NCI-H1105 (cell line): ENCODE measurements at regions not wholly inside any gene's neighbourhood (a gene's known extent, or its start where the extent isn't known, plus 50 kb on each side); places are given as distances from the start of the nearest gene placed in this dataset.
"Not testable (repeated sequence)": the region's sequence is repeated elsewhere in the genome, so short reads cannot be mapped to it uniquely, and the experiment has no call there.

Source experiments
- DNase-seq: peaks from one replicate; lab custom pipeline; 2025; lab: John Stamatoyannopoulos, UW

DNA sequence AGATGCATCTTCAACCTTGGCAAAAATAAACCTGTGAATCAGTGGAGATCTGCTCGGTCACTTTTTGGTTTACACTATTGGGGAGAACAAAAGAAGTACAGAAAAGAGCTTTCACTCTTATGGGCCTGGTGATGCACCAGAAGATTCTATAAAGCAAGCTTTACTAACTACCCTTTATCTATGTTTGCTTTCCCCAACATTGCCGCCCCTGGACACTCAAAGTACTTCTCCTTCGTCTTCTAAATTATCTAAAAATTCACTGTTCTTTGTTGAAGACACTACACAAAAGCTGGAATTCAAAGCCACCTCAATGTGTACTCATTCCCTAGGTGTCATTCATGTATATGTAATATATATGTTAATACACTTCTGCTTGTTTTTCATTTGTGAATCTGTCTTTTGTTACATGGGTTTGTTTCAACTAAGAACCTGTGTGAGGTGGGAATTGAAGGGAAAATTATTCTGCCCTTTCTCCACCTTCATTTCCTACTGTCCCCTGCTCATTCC lies 97.9 kb upstream of the BTN3A2 start:
- DNase-seq = no peak

DNA sequence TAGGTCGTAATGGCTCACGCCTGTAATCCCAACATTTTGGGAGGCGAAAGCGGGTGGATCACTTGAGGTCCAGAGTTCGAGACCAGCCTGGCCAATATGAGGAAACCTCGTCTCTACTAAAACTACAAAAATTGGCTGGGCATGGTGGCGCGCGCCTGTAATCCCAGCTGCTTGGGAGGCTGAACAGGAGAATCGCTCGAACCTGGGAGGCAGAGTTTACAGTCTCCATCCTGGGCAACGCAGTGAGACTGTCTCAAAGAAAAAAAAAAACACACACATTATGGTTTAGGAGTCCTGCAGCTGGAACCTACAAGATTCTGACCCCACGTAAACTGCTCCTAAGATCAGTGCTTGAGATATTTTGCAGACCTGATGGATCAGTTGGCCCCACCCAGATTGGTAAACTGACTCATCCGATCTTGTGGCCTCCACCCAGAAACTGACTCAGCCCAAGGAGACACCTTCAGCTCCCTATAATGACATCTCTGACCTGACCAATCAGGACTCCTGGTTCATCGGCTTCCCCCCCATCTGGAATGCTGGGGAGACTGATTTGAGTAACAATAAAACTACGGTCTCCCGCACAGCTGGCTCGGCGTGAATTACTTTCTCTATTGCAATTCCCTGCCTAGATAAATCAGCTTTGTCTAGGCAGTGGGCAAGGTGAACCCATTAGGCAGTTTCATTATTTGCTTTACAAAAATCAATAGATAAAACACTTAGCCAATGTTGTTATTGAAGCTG lies 96.2 kb upstream of the BTN3A2 start:
- no peak for DNase-seq

DNA sequence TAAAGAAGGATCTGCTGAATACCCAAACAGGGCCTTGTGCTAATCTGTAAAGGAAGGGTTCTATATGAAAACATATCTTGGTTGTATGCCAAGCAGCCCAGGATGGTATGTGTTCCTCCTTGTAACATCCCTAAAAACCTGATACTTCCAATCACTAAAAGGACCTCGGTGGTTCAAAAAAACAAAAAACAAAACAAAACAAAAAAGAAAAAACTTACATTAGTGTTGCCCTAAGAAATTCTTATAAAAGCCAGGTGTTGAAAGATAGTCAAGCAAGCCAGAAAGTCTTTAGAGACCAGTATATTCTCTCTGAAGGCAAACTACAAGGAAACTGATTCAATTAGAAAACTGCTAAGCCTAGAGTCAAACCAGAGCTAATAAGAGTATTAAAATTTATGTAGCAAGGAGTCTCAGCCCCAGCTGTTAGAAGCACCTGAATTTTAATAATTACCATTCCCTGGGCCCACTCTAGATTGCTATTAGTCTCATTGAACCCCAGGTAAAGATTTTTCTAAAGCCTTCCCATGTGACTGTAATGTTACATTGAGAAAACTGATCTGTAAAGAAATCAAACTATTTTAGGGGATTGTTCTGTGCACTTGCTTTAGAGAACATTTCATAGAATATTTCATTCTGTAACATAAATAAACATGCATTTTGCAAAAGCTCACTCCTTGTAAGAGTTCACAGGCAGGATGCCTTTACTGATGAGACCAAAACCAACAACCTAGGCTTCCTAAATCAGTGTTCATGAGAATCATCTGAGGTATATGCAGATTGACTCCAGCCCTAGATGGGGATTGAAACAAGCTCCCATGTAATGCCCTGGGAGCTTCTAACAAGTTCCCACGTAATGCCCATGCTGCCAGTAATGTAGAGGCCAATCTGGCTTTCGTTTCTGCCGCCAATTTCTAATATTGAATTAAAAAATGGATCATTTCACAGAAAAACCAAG lies 95.2 kb upstream of the BTN3A2 start:
- no peak for DNase-seq

DNA sequence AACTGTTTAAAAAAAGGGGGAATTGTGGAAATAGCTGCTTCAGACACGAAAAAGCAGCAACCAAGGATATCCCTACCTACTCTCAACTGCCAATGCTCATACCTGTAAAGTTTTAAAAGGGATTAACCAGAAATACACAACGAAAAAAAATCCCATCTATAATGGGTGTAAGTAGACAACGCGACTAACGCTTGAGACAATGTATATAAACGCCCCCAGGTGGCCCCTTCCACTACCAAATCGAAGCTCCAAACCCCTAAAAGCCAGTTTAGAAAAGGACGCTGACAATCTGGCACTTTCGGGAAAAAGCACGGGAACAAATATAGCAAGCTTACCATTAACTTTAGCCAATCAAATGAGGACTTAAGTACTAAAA lies 94.5 kb upstream of the BTN3A2 start:
- DNase-seq = no peak

DNA sequence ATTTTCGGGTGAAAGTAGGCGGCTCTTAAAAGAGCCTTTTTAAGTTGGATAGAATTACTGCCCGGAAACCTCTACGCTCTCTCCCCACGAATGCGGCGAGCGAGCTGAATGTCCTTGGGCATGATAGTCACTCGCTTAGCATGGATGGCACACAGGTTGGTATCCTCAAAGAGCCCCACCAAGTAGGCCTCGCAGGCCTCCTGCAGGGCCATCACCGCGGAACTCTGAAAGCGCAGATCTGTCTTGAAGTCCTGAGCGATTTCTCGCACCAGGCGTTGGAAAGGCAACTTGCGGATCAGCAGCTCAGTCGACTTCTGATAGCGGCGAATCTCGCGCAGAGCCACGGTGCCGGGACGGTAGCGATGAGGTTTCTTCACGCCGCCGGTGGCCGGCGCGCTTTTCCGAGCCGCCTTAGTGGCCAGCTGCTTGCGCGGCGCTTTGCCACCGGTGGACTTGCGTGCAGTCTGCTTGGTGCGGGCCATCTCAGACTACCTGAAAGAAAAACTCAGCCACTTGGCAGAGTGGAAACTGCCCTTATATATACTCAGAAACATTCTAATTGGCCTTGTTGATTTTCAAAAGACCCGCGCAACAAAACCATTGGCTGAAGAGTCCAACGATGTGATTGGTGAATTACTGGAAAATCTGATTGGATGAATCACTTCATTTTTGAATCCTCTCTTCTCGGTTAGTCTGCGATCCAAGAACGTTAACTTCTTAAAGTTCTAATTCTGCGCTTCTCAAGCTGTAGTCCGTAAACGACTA lies 93.9 kb upstream of the BTN3A2 start:
- DNase-seq = peak; percentile 94

DNA sequence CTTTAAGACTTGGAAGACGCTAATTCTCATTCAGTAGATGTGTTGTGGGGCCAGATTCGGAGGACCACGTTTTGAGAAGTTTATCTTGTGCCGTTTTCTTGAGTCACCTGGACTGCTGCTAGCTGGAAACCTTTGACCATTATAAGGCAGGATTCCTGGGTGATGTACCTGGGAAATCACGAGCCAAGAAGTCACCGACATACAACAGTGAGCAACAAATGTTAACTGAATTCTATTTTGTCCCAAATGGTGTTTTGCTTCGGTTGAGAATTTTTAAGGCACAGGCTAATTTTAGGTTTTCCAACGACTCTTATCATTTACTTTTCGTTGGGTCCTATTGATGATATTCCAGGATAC lies 93.4 kb upstream of the BTN3A2 start:
- no peak for DNase-seq

DNA sequence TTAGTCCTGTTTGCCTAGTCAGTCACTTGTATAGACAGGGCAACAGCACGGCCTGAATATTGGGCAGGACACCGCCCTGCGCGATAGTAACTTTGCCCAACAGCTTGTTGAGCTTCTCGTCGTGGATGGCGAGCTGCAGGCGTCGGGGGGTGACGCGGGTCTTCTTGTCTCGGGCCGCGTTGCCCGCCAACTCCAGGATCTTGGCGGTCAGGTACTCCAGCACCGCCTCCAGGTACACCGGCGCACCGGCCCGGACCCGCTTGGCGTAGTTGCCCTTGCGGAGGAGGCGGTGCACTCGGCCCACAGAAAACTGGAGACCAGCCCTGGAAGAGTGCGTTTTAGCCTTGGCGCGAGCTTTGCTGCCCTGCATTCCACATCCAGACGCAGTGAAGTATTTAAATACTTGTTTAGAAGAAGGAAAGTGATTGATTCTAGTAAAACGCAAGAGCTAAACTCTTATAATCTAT lies 92.8 kb upstream of the BTN3A2 start:
- DNase-seq = no peak

DNA sequence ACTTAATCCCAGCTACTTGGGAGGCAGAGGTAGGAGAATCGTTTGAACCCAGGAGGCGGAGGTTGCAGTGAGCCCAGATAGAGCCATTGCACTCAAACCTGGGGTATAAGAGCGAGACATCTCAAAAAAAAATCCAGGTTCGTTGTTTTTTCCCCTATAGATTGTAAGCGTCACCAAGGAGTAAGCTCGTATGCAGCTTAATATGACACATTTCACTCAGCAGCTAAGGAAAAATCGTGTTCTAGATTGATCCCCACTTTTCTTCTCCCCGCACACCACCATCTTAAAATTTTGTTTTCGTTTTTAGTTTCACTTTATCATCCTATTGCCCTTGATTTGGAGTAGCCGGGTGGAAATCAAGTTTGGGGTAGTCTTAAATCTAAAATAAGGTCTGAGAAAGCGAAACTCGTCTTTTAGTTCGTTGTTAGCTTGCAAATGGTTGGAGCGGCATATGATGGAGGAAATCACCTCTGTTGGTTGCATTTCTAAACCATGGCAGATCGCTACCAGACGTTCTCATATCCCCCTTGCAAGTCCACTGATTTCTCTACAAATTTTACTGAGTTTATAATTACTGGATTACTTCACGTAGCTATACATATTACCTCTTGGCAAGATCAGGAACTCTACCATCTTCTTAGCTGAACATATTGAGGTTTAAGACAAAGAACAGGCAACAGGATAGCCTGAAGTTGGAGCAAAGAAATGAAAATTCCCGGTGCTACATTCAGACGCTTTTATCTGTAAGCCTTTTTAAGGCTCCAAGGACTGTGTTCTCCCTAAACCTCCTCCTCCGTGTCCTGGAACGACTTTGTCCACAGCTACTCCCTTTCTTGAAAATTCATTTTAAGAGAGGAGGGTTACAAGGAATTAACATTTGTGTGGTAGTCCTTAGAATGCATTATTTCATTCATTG lies 91.1 kb upstream of the BTN3A2 start:
- no peak for DNase-seq

DNA sequence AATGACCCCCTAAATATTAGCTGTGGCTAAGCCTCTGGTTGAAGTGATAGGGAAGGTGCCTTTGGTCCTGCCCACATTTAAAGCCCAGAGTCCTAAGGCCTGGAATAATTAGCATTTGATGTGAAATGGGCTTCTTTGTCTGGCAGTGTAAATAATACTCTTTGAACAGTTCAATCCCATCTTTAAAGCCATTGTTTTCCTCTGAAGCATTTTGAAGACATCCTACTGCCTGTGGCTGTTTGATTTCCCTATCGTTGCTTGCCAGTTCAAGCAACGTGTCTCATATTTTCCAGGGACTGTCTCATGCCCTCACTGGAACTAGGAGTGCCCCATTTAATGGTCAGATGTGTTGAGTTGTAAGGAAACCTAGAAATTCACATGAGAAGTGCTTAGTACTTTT lies 89.3 kb upstream of the BTN3A2 start:
- DNase-seq = no peak

DNA sequence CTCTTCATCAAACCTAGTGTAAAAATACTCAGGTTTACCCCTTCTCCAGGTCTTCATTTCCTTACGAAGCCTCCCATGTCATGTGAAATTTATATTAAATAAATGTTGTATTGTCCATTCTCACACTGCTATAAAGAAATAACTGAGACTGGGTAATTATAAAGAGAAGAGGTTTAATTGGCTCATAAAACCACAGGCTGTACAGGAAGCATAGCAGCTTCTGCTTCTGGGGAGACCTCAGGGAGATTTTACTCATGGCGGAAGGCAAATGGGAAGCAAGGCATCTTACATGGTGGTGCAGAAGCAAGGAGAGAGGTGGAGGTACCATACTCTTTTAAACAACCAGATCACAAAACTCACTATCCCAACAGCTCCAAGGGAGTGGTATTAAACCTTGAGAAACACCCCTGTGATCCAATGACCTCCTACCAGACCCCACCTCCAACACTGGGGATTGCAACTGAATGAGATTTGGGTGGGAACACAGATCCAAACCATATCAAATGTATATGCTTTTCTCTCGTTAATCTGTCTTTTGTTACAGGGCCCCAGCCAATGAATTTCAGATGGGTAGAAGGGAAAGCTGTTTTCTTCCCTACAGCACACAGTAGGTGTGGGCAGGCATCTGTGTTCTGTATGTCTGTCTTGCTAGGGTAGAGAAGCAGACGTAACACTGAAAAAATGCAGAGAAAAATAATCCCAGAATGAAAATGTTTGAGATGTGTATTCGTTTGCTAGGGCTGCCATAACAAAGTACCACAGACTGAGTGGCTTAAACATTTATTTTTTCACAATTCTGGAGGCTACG lies 88.0 kb upstream of the BTN3A2 start:
- DNase-seq = no peak

DNA sequence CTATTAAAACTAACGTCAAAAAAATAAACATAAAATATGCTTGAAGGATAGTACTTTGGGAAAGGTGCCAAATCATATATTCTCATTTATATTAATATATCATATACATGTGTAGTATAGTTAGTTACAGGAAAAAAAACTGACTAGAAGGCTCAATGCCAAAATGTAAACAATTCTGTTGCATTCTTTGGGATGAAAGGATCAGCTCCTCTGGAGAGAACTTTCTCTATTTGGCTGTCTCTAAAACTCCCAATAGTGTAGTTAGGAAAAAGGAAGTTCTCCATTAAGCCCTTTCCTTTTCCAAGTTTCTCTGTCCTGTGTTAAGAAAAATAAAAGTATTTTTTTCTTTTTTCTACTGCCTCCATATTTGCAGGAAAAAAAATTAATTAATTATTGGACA lies 86.5 kb upstream of the BTN3A2 start:
- no peak for DNase-seq

DNA sequence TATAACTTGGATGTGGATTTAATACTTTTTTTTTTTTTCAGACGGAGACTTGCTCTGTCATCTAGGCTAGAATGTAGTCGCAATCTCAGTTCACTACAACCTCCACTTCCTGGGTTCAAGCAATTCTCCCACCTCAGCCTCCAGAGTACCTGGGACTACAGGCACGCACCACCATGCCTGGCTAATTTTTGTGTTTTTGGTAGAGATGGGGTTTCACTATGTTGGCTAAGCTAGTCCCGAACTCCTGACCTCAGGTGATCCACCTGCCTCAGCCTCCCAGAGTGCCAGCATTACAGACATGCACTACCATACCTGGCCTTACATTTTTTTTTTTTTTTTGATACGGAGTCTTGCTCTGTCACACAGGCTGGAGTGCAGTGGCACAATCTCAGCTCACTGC lies 85.6 kb upstream of the BTN3A2 start:
- DNase-seq = not testable (repeated sequence)

DNA sequence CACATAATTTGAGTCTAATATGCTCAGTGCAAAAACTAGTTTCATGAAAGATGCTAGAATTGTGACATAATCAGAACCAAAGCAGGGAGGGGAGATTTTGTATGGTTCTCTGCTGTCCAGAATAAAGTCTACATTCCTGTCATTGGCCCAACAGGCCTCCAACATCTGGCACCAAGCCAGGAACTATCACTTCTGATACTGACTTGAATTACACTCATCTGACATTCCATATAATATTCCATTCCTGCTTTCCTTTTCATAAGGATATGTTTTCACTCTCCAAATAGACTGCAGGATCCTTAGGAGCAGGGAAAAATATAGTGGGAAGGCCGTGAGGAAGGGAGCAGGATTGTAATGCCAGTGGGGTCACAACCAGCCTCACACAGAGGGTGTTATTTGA lies 84.6 kb upstream of the BTN3A2 start:
- no peak for DNase-seq

DNA sequence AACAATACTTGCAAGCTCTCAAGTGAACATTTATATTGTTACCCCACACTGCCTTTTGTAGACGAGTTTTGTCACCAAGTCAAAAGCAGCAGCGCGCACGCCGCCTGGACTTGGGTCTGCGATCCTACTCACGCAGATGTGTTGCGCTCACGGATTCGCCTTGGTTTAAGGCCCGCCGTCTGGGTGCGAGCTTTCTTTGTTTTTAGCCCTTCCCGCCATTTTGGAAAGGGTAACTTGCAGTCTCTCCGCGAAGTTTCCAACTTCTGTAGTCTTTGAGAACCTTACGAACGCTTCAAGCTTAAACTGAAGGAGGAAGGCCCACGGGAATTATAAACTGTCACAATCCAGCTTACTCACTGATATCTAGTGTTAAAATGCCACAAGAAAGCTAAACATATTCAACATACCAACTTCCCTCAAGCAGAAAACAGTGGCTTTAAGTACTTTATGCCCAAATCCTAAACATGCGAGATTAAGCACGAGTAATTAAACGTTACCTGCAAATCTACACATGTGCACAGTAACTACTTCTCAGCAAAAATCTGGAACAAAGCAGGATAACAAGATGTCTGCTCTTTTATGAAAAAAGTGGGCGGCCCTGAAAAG lies 80.4 kb upstream of the BTN3A2 start:
- DNase-seq = peak; percentile 65

DNA sequence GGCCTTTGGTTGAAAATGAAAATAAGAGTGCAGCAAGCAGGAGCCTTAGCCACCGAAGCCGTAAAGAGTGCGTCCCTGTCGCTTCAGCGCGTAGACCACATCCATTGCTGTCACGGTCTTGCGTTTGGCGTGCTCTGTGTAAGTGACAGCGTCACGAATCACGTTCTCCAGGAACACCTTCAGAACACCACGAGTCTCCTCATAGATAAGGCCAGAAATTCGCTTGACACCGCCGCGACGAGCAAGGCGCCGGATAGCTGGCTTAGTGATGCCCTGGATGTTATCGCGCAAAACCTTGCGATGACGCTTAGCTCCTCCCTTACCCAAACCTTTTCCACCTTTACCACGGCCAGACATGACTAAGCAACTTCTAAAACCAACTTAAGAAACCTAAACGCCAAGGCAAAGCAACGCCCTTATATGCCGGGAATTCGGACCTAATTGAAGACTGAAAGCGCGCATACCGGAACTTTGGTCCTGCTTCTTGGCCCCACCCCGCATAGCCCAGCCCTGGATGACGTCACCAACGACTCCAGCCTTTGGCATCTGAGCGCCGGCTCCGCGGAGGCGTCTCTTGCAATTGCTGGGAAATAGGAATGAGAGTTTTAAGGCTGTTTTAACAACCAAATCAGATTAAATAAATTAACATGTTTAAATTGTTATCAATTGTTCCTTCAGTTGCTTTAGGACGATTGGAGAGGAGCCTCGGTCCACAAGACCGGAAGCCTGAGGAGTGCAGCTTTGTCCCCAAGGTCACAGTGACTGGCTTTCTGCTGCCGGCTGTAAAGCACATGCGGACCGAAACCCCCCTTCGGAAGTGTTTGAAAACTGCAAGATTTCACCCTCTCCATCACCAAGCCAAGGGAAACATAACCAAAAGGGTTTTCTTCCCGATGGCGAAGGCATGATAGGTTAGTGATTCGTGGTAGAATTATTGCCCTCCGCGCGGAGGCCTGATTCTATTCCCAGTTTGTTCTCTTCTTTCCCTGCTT lies 79.6 kb upstream of the BTN3A2 start:
- DNase-seq = peak; percentile 98

DNA sequence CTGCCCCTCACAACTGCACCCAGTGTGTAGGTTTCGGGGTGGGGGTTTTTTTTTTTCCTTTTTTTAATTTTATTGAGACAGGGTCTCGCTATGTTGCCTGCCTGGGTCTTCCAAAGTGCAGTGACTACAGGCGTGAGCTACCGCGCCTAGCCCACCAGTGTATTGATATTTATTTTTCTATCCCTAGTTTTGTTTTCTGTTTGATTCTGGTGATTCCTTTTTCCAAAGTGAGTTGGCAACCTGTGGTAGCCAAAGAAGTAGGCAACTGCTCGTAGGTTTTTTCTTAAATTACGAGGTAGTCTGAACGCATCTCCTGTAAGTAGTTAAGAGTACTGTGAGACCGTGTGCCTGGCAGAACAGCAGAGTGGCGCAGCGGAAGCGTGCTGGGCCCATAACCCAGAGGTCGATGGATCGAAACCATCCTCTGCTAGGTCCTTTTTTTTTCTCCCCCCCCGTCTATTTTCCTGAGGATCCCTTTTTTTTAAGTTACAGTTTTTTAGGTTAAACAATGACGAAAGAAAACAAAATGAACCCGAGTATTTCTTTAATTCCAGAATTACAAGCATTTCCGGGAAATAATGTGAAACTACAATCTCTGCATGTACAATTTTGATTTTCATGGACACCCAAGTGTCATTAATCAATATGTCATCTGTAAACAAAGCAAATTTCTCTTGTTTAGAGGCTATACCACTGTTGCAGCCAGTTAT lies 78.7 kb upstream of the BTN3A2 start:
- peak; percentile 74 for DNase-seq

DNA sequence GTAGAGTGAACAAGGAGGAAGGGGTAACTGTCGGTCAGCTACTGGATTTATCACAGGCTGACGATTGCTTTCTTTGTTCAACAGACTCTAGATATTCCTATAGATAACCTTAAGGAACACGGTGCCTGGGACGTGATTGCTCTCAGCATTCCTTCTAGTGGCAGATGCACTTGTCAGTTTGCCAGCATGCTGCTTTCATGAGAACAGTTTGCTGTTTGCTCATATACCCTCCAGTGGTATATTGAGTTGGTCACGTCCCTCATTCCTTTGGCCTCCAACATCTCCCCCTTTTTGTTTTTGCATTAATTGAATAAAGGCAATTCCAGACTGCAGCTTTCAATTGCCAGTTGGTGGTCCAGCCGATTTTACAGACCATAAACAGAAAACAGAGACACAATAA lies 76.8 kb upstream of the BTN3A2 start:
- no peak for DNase-seq

DNA sequence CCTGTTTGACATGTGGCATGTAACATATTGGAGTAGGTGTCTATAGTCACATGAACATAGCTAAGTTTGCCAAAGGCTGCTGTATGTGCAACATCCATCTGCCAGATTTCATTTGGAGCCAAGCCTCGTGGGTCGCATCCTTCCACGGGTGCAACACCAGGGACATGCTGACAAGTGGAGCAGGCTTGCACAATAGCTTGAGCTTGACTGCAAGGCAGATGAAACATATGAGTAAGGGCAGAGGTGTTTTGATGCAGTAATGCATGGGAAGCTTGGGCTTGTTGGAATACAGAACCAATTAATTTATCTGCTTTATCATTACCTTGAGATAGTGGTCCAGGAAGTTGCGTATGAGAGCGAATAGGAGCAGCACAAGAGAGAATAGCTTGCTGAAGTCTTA lies 74.1 kb upstream of the BTN3A2 start:
- DNase-seq = no peak
